Esophagus squamous epithelium (tissue), 4 donors: ENCODE measurements at regions not wholly inside any gene's neighbourhood (a gene's known extent, or its start where the extent isn't known, plus 50 kb on each side); places are given as distances from the start of the nearest gene placed in this dataset.

Experiments used
- CTCF ChIP-seq, 6 experiments: fragments of 450-650 bp in 4 of 6; fragments of 200-600 bp in 2 of 6; sonication (generic) in 2 of 6; IDR thresholded peaks; one replicate each; pipeline ENCODE4 v1.5.1; 2016 to 2019; ENCODE audit warnings: antibody characterized with exemption in 6 of 6, mild to moderate bottlenecking in 4 of 6, moderate library complexity in 4 of 6
- POLR2A ChIP-seq, 4 donors: fragments of 450-650 bp; IDR thresholded peaks; one replicate each; pipeline ENCODE4 v1.6.1; 2017; ENCODE audit warnings: antibody characterized with exemption in 4 of 4, mild to moderate bottlenecking in 4 of 4, moderate library complexity in 3 of 4

- TF ChIP-seq CTCF (IDR thresholded peaks at IDR 0.05) (no peak), POLR2A (IDR thresholded peaks at IDR 0.05) (no peak)
Observed at GRCh38 chr4:120528428-120528827, 394.1 kb downstream of the PRDM5 start.
